ENCODE measurements at regions not wholly inside any gene's neighbourhood (a gene's known extent, or its start where the extent isn't known, plus 50 kb on each side); places are given as distances from the start of the nearest gene placed in this dataset.

GRCh38 chr22:49155039-49155769 lies 672.5 kb downstream of the BRD1 start:
- Histone ChIP-seq H3K4me1 (ENCODE audit: control insufficient read depth, insufficient read depth, low read length, poor library complexity, severe bottlenecking) (no peaks in the 10 kb centered on the region), H3K4me3 (ENCODE audit: insufficient read depth, low read depth, low read length, poor library complexity, severe bottlenecking) (no peak overlapping the region), H3K27ac (ENCODE audit: insufficient read depth, low read length, poor library complexity, severe bottlenecking) (no peak overlapping the region), H3K9me3 (ENCODE audit: control insufficient read depth, low read length) (no peaks in the 10 kb centered on the region), H3K36me3 (ENCODE audit: control insufficient read depth, insufficient read depth, low read length) (no peaks in the 10 kb centered on the region), H3K27me3 (replicated peaks; ENCODE audit: control insufficient read depth, insufficient read depth, low read length, poor library complexity, severe bottlenecking) (no peaks in the 10 kb centered on the region)
- DNase-seq = no peak

GRCh38 chr22:49154433-49154832 lies 673.2 kb downstream of the BRD1 start:
- Histone ChIP-seq H3K9me3 (ENCODE audit: control insufficient read depth, low read length) (no peaks in the 10 kb centered on the region), H3K27ac (ENCODE audit: insufficient read depth, low read length, poor library complexity, severe bottlenecking) (no peak overlapping the region), H3K4me1 (ENCODE audit: control insufficient read depth, insufficient read depth, low read length, poor library complexity, severe bottlenecking) (no peaks in the 10 kb centered on the region), H3K27me3 (replicated peaks; ENCODE audit: control insufficient read depth, insufficient read depth, low read length, poor library complexity, severe bottlenecking) (no peaks in the 10 kb centered on the region), H3K36me3 (ENCODE audit: control insufficient read depth, insufficient read depth, low read length) (no peaks in the 10 kb centered on the region), H3K4me3 (ENCODE audit: insufficient read depth, low read depth, low read length, poor library complexity, severe bottlenecking) (no peak overlapping the region)
- no peak for DNase-seq

DNA sequence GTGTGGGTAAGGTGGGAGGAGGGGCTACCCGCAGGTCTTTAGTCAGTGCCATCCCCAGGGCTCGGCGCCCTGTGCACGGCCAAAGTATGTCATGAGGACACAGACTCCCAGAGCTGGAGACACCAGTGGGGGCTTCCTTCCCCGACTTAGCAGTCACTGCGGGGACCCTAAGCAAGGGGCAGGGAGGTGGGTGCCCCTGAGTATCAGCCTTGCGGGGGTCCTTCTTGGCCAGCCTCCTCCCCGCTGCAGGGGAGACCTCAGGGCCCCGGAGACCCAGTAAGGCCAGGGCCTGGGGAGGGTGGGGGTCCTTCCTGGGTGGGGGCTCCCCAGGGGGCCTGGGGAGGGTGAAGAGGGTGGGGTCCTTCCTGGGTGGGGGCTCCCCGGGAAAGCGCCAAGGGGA lies 673.8 kb downstream of the BRD1 start:
- Histone ChIP-seq H3K9me3 (ENCODE audit: control insufficient read depth, low read length) (no peaks in the 10 kb centered on the region), H3K4me1 (ENCODE audit: control insufficient read depth, insufficient read depth, low read length, poor library complexity, severe bottlenecking) (no peaks in the 10 kb centered on the region), H3K27me3 (replicated peaks; ENCODE audit: control insufficient read depth, insufficient read depth, low read length, poor library complexity, severe bottlenecking) (no peaks in the 10 kb centered on the region), H3K4me3 (ENCODE audit: insufficient read depth, low read depth, low read length, poor library complexity, severe bottlenecking) (no peak overlapping the region), H3K36me3 (ENCODE audit: control insufficient read depth, insufficient read depth, low read length) (no peaks in the 10 kb centered on the region), H3K27ac (ENCODE audit: insufficient read depth, low read length, poor library complexity, severe bottlenecking) (no peak overlapping the region)
- no peak for DNase-seq

GRCh38 chr22:49152939-49153770 lies 674.5 kb downstream of the BRD1 start:
- Histone ChIP-seq H3K4me1 (ENCODE audit: control insufficient read depth, insufficient read depth, low read length, poor library complexity, severe bottlenecking) (no peaks in the 10 kb centered on the region), H3K36me3 (ENCODE audit: control insufficient read depth, insufficient read depth, low read length) (no peaks in the 10 kb centered on the region), H3K9me3 (ENCODE audit: control insufficient read depth, low read length) (no peaks in the 10 kb centered on the region), H3K27ac (ENCODE audit: insufficient read depth, low read length, poor library complexity, severe bottlenecking) (no peak overlapping the region), H3K4me3 (ENCODE audit: insufficient read depth, low read depth, low read length, poor library complexity, severe bottlenecking) (no peak overlapping the region), H3K27me3 (replicated peaks; ENCODE audit: control insufficient read depth, insufficient read depth, low read length, poor library complexity, severe bottlenecking) (no peaks in the 10 kb centered on the region)
- DNase-seq = no peak

GRCh38 chr22:49152127-49152938 lies 675.3 kb downstream of the BRD1 start:
- no peaks in the 10 kb centered on the region for H3K27me3 ChIP-seq (replicated peaks; ENCODE audit: control insufficient read depth, insufficient read depth, low read length, poor library complexity, severe bottlenecking)
- H3K4me3 ChIP-seq (ENCODE audit: insufficient read depth, low read depth, low read length, poor library complexity, severe bottlenecking) = no peak overlapping the region
- H3K9me3 ChIP-seq (ENCODE audit: control insufficient read depth, low read length) = no peaks in the 10 kb centered on the region
- H3K4me1 ChIP-seq (ENCODE audit: control insufficient read depth, insufficient read depth, low read length, poor library complexity, severe bottlenecking) = no peaks in the 10 kb centered on the region
- no peak overlapping the region for H3K27ac ChIP-seq (ENCODE audit: insufficient read depth, low read length, poor library complexity, severe bottlenecking)
- DNase-seq = no peak
- H3K36me3 ChIP-seq (ENCODE audit: control insufficient read depth, insufficient read depth, low read length) = no peaks in the 10 kb centered on the region

GRCh38 chr22:49151256-49152126 lies 676.2 kb downstream of the BRD1 start:
- no peaks in the 10 kb centered on the region for H3K4me1 ChIP-seq (ENCODE audit: control insufficient read depth, insufficient read depth, low read length, poor library complexity, severe bottlenecking)
- DNase-seq = no peak
- H3K9me3 ChIP-seq (ENCODE audit: control insufficient read depth, low read length) = no peaks in the 10 kb centered on the region
- no peaks in the 10 kb centered on the region for H3K27me3 ChIP-seq (replicated peaks; ENCODE audit: control insufficient read depth, insufficient read depth, low read length, poor library complexity, severe bottlenecking)
- no peak overlapping the region for H3K27ac ChIP-seq (ENCODE audit: insufficient read depth, low read length, poor library complexity, severe bottlenecking)
- H3K4me3 ChIP-seq (ENCODE audit: insufficient read depth, low read depth, low read length, poor library complexity, severe bottlenecking) = no peak overlapping the region
- H3K36me3 ChIP-seq (ENCODE audit: control insufficient read depth, insufficient read depth, low read length) = no peaks in the 10 kb centered on the region

- Histone ChIP-seq H3K36me3 (ENCODE audit: control insufficient read depth, insufficient read depth, low read length) (no peaks in the 10 kb centered on the region), H3K4me3 (ENCODE audit: insufficient read depth, low read depth, low read length, poor library complexity, severe bottlenecking) (no peak overlapping the region), H3K27me3 (replicated peaks; ENCODE audit: control insufficient read depth, insufficient read depth, low read length, poor library complexity, severe bottlenecking) (no peaks in the 10 kb centered on the region), H3K4me1 (ENCODE audit: control insufficient read depth, insufficient read depth, low read length, poor library complexity, severe bottlenecking) (no peaks in the 10 kb centered on the region), H3K27ac (ENCODE audit: insufficient read depth, low read length, poor library complexity, severe bottlenecking) (no peak overlapping the region), H3K9me3 (ENCODE audit: control insufficient read depth, low read length) (no peaks in the 10 kb centered on the region)
- DNase-seq = no peak
Measured at GRCh38 chr22:49150801-49151221, 676.9 kb downstream of the BRD1 start.

DNA sequence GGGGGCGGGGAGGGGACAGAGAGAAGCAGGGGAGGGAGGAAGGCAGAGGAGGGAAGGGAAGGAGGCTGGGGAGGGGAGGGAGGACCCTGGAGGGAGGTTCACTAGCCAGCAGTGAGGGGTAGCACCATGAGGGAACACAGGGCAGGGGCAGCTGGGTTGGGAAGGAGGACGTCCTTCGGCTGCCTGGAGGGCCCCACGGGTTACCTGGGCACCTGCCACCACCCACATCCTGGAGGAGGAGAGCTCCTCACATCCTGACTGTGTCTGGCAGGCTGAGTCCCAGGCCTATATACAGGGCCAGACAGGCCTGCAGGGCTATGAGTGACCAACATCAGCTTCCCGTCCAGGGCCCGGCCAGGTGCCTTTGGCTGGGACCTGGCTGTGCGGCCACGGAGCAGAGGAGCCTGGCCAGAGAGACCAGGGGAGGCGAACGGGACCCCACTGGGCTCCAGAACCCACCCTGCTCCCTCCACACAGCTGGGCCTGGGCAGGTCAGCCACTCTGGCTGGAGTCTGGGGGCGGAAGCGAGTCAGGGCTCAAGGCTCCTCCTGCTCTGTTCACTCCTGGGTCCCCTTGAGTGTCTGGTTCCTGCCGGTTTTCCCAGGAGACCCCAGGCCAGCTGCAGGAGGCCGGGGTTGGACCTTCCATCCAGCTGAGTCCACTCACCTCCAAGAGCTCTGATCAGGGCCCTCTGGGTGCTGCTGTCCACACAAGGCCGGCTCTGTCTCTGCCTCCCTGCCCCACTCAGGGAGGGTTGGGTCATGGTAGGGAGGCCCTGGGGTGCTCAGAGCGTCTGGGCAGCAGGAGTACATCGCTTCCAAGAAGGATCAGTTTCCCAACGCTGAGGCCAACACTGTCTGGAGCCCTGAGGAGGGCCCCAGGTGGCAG lies 677.7 kb downstream of the BRD1 start:
- Histone ChIP-seq H3K36me3 (ENCODE audit: control insufficient read depth, insufficient read depth, low read length) (no peaks in the 10 kb centered on the region), H3K27ac (ENCODE audit: insufficient read depth, low read length, poor library complexity, severe bottlenecking) (no peak overlapping the region), H3K27me3 (replicated peaks; ENCODE audit: control insufficient read depth, insufficient read depth, low read length, poor library complexity, severe bottlenecking) (no peaks in the 10 kb centered on the region), H3K9me3 (ENCODE audit: control insufficient read depth, low read length) (no peaks in the 10 kb centered on the region), H3K4me1 (ENCODE audit: control insufficient read depth, insufficient read depth, low read length, poor library complexity, severe bottlenecking) (no peaks in the 10 kb centered on the region), H3K4me3 (ENCODE audit: insufficient read depth, low read depth, low read length, poor library complexity, severe bottlenecking) (no peak overlapping the region)
- no peak for DNase-seq
